ENCODE measurements at regions not wholly inside any gene's neighbourhood (a gene's known extent, or its start where the extent isn't known, plus 50 kb on each side); places are given as distances from the start of the nearest gene placed in this dataset.

GRCh38 chrX:117095393-117095792, 632.6 kb upstream of the CT83 start:
- TF ChIP-seq CTCF (IDR thresholded peaks at IDR 0.05; ENCODE audit: insufficient read depth, low read depth, low read length, missing control alignments): no peak
- DNase-seq (ENCODE audit: low read depth): no peak
- H3K4me3 ChIP-seq (ENCODE audit: low read length): no peak overlapping the region

- no peak for DNase-seq (ENCODE audit: low read depth)
- no peak overlapping the region for H3K4me3 ChIP-seq (ENCODE audit: low read length)
- TF ChIP-seq CTCF (IDR thresholded peaks at IDR 0.05; ENCODE audit: insufficient read depth, low read depth, low read length, missing control alignments): no peak
Measured at GRCh38 chrX:117094149-117094548, 631.4 kb upstream of the CT83 start.

GRCh38 chrX:117093319-117093718, 630.5 kb upstream of the CT83 start:
- no peak for DNase-seq (ENCODE audit: low read depth)
- no peak for TF ChIP-seq CTCF (IDR thresholded peaks at IDR 0.05; ENCODE audit: insufficient read depth, low read depth, low read length, missing control alignments)
- no peak overlapping the region for H3K4me3 ChIP-seq (ENCODE audit: low read length)

GRCh38 chrX:117092641-117093040, 629.9 kb upstream of the CT83 start:
- H3K4me3 ChIP-seq (ENCODE audit: low read length): no peak overlapping the region
- TF ChIP-seq CTCF (IDR thresholded peaks at IDR 0.05; ENCODE audit: insufficient read depth, low read depth, low read length, missing control alignments): no peak
- no peak for DNase-seq (ENCODE audit: low read depth)

GRCh38 chrX:117063224-117063623, 600.4 kb upstream of the CT83 start:
- DNase-seq (ENCODE audit: low read depth): no peak
- TF ChIP-seq CTCF (IDR thresholded peaks at IDR 0.05; ENCODE audit: insufficient read depth, low read depth, low read length, missing control alignments): no peak
- no peak overlapping the region for H3K4me3 ChIP-seq (ENCODE audit: low read length)

GRCh38 chrX:117059848-117060247, 597.1 kb upstream of the CT83 start:
- TF ChIP-seq CTCF (IDR thresholded peaks at IDR 0.05; ENCODE audit: insufficient read depth, low read depth, low read length, missing control alignments): no peak
- no peak overlapping the region for H3K4me3 ChIP-seq (ENCODE audit: low read length)
- no peak for DNase-seq (ENCODE audit: low read depth)

GRCh38 chrX:117053260-117053659, 590.5 kb upstream of the CT83 start:
- H3K4me3 ChIP-seq (ENCODE audit: low read length): no peak overlapping the region
- DNase-seq (ENCODE audit: low read depth): no peak

More at GRCh38 chrX:117053260-117053659, 590.5 kb upstream of the CT83 start:
- no peak for TF ChIP-seq CTCF (IDR thresholded peaks at IDR 0.05; ENCODE audit: insufficient read depth, low read depth, low read length, missing control alignments)
